ENCODE measurements at regions not wholly inside any gene's neighbourhood (a gene's known extent, or its start where the extent isn't known, plus 50 kb on each side); places are given as distances from the start of the nearest gene placed in this dataset. TPM values are rescaled to one million over a fixed set of nuclear protein-coding genes. Genes with fewer than 3 reads are reported as not detected.

DNA sequence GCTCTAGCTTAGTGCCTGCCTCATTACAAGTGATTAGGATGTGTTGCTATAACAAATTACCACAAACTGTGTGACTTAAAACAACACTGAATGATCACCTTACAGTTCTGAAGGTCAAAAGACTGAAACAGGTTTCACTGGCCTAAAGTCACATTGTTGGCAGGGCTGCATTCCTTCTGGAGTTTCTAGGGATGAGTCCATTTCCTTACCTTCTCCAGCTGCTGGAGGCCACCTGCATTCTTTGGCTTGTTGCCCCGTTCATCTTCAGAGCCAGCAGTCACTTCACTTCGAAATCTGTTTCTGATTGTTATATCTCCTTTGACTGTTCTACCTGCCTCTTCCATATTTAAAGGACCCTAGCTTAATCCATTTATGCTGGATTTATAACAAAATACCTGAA, 69.4 kb upstream of the MTPN start:
- DNase-seq (ENCODE audit: low read depth): peak; percentile 10

DNA sequence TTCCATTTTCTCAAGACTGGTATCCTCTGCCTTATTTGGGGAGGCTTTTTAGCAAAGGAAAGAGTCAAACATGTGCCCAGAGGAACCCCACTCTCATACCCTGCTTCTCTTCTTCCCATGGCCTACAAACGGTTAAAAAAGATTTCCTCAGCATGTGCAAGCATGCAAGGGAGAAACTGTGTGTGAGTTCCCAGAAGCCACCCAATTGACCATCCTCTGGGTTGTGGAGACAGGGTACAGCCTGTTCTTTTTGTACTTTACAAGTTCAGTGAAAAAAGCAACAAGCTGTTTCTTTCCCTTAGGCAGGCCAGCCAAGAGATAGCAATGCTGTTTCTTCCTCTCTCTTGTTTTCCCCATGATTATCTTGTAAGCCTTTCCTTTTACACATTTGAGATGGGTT, 68.8 kb upstream of the MTPN start:
- no peak for DNase-seq (ENCODE audit: low read depth)

DNA sequence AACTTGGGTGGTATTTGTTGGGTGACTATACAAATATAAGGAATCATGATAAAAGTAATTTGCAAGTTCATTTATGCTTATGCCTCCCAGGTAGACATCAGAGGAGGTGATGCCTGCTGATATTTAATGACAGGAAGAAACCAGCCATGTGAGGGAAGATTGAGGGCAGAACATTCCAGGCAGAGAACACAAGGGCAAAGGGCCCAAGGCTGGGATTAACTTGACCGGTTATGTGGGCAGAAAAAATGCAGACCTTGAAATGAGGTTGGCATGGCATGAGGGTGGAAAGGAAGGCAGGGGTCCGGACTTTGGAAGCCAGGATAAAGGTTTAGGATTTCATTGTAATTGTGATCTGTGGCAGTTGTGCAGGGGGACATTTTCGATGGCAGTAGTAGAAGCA, 68.0 kb upstream of the MTPN start:
- DNase-seq (ENCODE audit: low read depth): no peak

DNA sequence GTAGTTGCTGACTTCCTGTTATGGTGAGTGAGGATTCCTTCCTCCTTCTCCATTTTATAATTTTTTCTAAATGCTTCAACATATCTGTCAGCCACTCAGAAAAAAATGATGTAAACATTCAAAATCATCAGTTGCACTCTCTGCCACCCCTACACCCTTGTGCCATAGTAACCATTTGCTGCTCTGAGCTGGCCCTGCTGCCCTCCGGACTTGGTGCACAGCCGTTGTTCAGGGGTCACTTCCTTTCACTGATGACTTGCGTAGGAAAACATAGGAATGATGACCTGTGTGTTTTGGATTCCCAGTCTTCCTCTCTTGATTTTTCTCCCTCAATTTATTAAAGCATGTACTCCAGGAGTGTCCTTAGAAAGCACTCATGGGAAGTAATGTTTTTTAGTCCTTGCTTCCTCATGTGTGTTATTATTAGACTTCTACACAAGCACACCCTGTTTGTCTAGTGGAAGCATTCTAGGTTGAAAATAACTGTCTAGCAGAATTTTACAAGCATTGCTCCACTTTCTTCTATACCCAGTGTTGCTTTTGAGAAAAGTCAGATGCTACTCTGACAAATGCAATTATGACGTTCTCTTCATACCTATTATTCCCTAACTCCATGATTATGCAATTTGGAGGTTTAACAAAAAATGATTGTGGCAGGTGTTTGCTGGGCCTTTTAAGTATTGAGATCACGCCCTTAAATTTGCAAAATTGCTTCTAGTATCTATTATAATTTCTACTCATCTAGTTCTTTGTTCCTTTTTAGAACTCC, 62.6 kb upstream of the MTPN start:
- no peak for DNase-seq (ENCODE audit: low read depth)

DNA sequence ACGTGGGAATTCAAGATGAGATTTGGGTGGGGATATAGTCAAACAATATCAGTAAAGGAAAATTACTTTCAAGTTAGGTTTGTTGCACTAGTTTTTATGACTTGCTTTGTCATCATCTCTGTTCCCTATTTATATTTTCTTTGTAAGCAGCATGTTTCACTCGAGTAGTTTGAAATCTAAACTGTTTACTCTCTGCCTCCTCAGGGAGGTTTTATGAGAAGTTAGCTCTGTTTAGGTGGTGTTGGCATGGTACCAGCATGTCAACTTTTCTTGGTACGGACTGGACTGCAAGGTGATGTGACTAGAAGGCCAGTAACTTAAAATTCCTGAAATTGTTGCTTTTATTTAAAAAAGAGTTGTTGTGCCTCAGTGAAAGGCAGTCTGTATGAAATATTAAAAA, 59.2 kb upstream of the MTPN start:
- no peak for DNase-seq (ENCODE audit: low read depth)

- DNase-seq (ENCODE audit: low read depth): no peak
Measured at GRCh38 chr7:136034132-136034531, 57.0 kb upstream of the MTPN start.

DNA sequence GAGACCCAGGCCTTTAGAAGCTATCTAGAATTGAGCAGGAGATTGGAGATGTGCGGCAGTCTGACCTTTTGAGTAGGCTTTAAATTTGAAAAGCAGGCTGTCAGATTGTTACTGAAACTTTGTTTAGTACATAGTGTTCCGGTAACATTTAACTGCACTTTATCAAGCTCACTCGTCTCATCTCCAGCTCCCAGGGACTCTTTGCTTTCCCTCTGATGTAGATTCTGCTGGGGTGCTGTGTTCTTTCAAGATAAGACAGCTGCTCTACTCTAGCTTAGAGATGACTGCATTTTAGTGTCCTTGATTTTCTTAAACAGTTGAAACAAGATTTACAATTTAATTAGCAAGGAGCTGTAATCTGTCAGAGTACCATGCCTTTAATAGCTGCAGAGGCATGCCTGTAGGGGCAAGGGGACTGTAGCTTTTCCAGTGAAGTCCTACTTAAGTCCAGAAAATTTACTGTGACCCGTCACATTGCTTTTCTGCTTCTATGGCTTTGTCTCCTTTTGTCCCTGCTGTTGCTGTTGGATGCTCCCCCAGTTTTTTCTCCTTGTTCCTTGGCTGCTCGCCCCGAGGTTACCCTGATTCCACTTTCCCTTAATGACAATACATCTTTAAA, 56.4 kb upstream of the MTPN start:
- no peak for DNase-seq (ENCODE audit: low read depth)

DNA sequence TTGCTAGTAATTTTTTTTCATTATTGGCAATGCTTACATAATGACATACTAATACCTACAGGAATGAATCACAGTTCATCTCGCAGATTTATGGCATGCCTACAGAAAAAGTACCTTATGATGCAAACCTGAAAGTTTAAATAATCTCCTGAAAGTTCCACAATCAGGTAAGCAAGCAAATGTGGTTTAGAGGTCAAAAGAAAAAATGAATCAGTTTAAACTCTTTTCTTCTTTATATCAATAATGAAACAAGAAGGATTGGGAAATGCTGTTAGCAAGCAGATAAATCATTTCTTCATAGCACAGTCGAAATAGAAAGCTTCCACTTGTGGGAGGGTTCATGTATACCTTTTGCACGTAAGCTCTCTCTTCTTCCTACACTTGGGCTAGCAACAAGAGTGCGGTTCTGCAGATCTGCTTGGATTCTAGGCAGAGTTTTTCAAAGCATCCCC, 53.7 kb upstream of the MTPN start:
- DNase-seq (ENCODE audit: low read depth): no peak

GRCh38 chr7:136030330-136030729, 53.2 kb upstream of the MTPN start:
- DNase-seq (ENCODE audit: low read depth): no peak

- no peak for DNase-seq (ENCODE audit: low read depth)
Measured at GRCh38 chr7:136027160-136027559, 50.0 kb upstream of the MTPN start.

Small RNA genes in the stretch of these regions (small RNA-seq; reads per million reads assigned to genes)
- gene RF00019: not detected
